HG02870 (cell line): ENCODE measurements at regions not wholly inside any gene's neighbourhood (a gene's known extent, or its start where the extent isn't known, plus 50 kb on each side); places are given as distances from the start of the nearest gene placed in this dataset.

Experiments
- ATAC-seq: cut with Tn5 transposase; IDR thresholded peaks from one replicate; pipeline ENCODE4 v1.9.1; 2021; ENCODE audit warnings: mild to moderate bottlenecking, moderate library complexity; ENCODE audit not compliant: unreplicated experiment

- no peak for ATAC-seq
Observed at GRCh38 chr3:43970351-43970750, 271.3 kb upstream of the TOPAZ1 start.

- no peak for ATAC-seq
Observed at GRCh38 chr3:43970920-43971319, 270.8 kb upstream of the TOPAZ1 start.

- ATAC-seq: no peak
Observed at GRCh38 chr3:43971486-43971885, 270.2 kb upstream of the TOPAZ1 start.

- ATAC-seq: no peak
Observed at GRCh38 chr3:43978708-43979107, 263.0 kb upstream of the TOPAZ1 start.

GRCh38 chr3:43979645-43980044 is 262.0 kb upstream of the TOPAZ1 start:
- no peak for ATAC-seq

GRCh38 chr3:43994657-43995546 is 246.8 kb upstream of the TOPAZ1 start:
- no peak for ATAC-seq

- no peak for ATAC-seq
Observed at GRCh38 chr3:43995547-43996378, 245.9 kb upstream of the TOPAZ1 start.

- ATAC-seq: no peak
Observed at GRCh38 chr3:43996379-43997301, 245.0 kb upstream of the TOPAZ1 start.

GRCh38 chr3:43997316-43997715 is 244.4 kb upstream of the TOPAZ1 start:
- no peak for ATAC-seq

- ATAC-seq: no peak
Observed at GRCh38 chr3:43997788-43998369, 243.8 kb upstream of the TOPAZ1 start.

GRCh38 chr3:43998370-43998835 is 243.3 kb upstream of the TOPAZ1 start:
- no peak for ATAC-seq

GRCh38 chr3:43998836-43999727 is 242.6 kb upstream of the TOPAZ1 start:
- ATAC-seq: peak; percentile 38

GRCh38 chr3:43999728-44000319 is 241.9 kb upstream of the TOPAZ1 start:
- ATAC-seq: no peak

GRCh38 chr3:44000586-44000985 is 241.1 kb upstream of the TOPAZ1 start:
- no peak for ATAC-seq

GRCh38 chr3:44001072-44001471 is 240.6 kb upstream of the TOPAZ1 start:
- ATAC-seq: no peak

GRCh38 chr3:44003801-44004200 is 237.9 kb upstream of the TOPAZ1 start:
- ATAC-seq: no peak

GRCh38 chr3:44011680-44012079 is 230.0 kb upstream of the TOPAZ1 start:
- ATAC-seq: no peak

GRCh38 chr3:44012160-44012899 is 229.4 kb upstream of the TOPAZ1 start:
- no peak for ATAC-seq
